DND-41 (cell line): ENCODE measurements at regions not wholly inside any gene's neighbourhood (a gene's known extent, or its start where the extent isn't known, plus 50 kb on each side); places are given as distances from the start of the nearest gene placed in this dataset.

Source experiments
- EZH2 ChIP-seq: IDR thresholded peaks from 3 replicates; pipeline ENCODE4 v1.6.1; 2012; ENCODE audit warnings: borderline replicate concordance, low read depth, mild to moderate bottlenecking, moderate library complexity, low read length, inconsistent platforms; ENCODE audit not compliant: severe bottlenecking
- TF ChIP-seq, protein P1 (sequence below): IDR thresholded peaks from 2 replicates; pipeline ENCODE4 v1.5.1; 2012; ENCODE audit warnings: borderline replicate concordance, low read length, moderate library complexity, mild to moderate bottlenecking; ENCODE audit not compliant: poor library complexity, severe bottlenecking; ENCODE audit errors: extremely low read depth

DNA sequence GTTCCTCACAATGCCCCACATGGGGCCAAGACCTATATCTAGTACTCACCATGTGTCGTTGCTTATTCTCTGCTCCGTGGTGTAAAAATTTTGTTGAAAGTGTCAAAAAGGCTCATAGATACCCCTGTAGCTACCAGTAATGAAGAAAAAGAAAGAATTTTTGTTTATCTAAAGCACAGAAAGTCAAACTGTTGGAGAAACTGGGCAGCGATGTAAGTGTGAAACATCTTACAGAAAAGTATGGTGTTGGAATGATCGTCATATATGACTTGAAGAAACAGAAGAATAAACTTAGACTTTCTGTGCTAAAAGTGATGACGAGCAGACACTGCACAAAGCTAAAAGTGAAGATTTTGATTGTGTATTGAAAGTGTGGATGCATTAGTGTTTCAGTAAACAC, 626.6 kb upstream of the GHITM start:
- TF ChIP-seq, protein P1, sequence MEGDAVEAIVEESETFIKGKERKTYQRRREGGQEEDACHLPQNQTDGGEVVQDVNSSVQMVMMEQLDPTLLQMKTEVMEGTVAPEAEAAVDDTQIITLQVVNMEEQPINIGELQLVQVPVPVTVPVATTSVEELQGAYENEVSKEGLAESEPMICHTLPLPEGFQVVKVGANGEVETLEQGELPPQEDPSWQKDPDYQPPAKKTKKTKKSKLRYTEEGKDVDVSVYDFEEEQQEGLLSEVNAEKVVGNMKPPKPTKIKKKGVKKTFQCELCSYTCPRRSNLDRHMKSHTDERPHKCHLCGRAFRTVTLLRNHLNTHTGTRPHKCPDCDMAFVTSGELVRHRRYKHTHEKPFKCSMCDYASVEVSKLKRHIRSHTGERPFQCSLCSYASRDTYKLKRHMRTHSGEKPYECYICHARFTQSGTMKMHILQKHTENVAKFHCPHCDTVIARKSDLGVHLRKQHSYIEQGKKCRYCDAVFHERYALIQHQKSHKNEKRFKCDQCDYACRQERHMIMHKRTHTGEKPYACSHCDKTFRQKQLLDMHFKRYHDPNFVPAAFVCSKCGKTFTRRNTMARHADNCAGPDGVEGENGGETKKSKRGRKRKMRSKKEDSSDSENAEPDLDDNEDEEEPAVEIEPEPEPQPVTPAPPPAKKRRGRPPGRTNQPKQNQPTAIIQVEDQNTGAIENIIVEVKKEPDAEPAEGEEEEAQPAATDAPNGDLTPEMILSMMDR: no peak
- TF ChIP-seq EZH2: no peak
